Testis (tissue), 2 donors: ENCODE measurements at regions not wholly inside any gene's neighbourhood (a gene's known extent, or its start where the extent isn't known, plus 50 kb on each side); places are given as distances from the start of the nearest gene placed in this dataset.

Source experiments
- DNase-seq: peaks from one replicate; pipeline ENCODE4 v3.0.0-alpha.2; 2019
- H3K27ac ChIP-seq, 2 donors: fragments of 200-600 bp; sonication (generic); one replicate each; pipeline ENCODE4 v1.5.1; 2019
- H3K27me3 ChIP-seq: fragments of 200-600 bp; sonication (generic); one replicate; pipeline ENCODE4 v1.5.1; 2019
- H3K36me3 ChIP-seq: fragments of 200-600 bp; sonication (generic); one replicate; pipeline ENCODE4 v1.5.1; 2017; ENCODE audit warnings: low read depth; ENCODE audit errors: missing control alignments
- H3K4me1 ChIP-seq: fragments of 200-600 bp; sonication (generic); one replicate; pipeline ENCODE4 v1.5.1; 2019
- H3K4me3 ChIP-seq, 2 donors: fragments of 200-600 bp; sonication (generic); one replicate each; pipeline ENCODE4 v1.5.1; 2017 to 2019
- H3K9me3 ChIP-seq: fragments of 200-600 bp; sonication (generic); one replicate; pipeline ENCODE4 v1.5.1; 2017
- POLR2A ChIP-seq: fragments of 450-650 bp; IDR thresholded peaks from one replicate; pipeline ENCODE4 v1.6.1; 2017; ENCODE audit warnings: antibody characterized with exemption, mild to moderate bottlenecking, moderate library complexity
- WGBS, 2 donors: methylation state at CpG; one replicate each; pipeline ENCODE4 v1.1.5; 2018; 5-methylcytosine and 5-hydroxymethylcytosine counted together
- intact Hi-C: fragments of 100-400 bp; cut with DNase I; formaldehyde crosslinking; loops from one replicate; pipeline ENCODE4 v1.15.1; 2023; ENCODE audit warnings: low total_unique reads
- TF ChIP-seq, protein P1 (sequence below), 3 experiments: fragments of 450-650 bp in 2 of 3; fragments of 200-600 bp in 1 of 3; sonication (generic) in 1 of 3; IDR thresholded peaks; one replicate each; pipeline ENCODE4 v1.5.1; 2016 to 2019; ENCODE audit warnings: antibody characterized with exemption in 3 of 3, mild to moderate bottlenecking in 2 of 3, moderate library complexity in 1 of 3

- Histone ChIP-seq H3K27ac (no peak overlapping the region), H3K9me3 (no peaks in the 10 kb centered on the region), H3K4me3 (no peak overlapping the region), H3K4me1 (no peaks in the 10 kb centered on the region), H3K27me3 (no peaks in the 10 kb centered on the region), H3K36me3 (no peaks in the 10 kb centered on the region)
- intact Hi-C loops, result no loop called here
- no peak for DNase-seq
- 71 to 86% methylated on average over 2 of the region's 2 CpGs for WGBS, 2 donors
- TF ChIP-seq, protein P1, sequence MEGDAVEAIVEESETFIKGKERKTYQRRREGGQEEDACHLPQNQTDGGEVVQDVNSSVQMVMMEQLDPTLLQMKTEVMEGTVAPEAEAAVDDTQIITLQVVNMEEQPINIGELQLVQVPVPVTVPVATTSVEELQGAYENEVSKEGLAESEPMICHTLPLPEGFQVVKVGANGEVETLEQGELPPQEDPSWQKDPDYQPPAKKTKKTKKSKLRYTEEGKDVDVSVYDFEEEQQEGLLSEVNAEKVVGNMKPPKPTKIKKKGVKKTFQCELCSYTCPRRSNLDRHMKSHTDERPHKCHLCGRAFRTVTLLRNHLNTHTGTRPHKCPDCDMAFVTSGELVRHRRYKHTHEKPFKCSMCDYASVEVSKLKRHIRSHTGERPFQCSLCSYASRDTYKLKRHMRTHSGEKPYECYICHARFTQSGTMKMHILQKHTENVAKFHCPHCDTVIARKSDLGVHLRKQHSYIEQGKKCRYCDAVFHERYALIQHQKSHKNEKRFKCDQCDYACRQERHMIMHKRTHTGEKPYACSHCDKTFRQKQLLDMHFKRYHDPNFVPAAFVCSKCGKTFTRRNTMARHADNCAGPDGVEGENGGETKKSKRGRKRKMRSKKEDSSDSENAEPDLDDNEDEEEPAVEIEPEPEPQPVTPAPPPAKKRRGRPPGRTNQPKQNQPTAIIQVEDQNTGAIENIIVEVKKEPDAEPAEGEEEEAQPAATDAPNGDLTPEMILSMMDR (IDR thresholded peaks at IDR 0.05), result no peak
- no peak for TF ChIP-seq POLR2A
These were observed 90.4 kb downstream of the NUP35 start for GRCh38 chr2:183214680-183215079.

GRCh38 chr2:183215917-183216316 is 91.7 kb downstream of the NUP35 start:
- H3K27ac ChIP-seq, result no peak overlapping the region
- no peaks in the 10 kb centered on the region for H3K9me3 ChIP-seq
- no peaks in the 10 kb centered on the region for H3K36me3 ChIP-seq
- no peaks in the 10 kb centered on the region for H3K4me1 ChIP-seq
- H3K4me3 ChIP-seq, result no peak overlapping the region
- H3K27me3 ChIP-seq, result no peaks in the 10 kb centered on the region
- TF ChIP-seq POLR2A, result no peak
- TF ChIP-seq, protein P1 (IDR thresholded peaks at IDR 0.05), result no peak
- 0 to 33% methylated on average over 1 of the region's 1 CpG for WGBS, 2 donors
- DNase-seq, result no peak
- intact Hi-C loops, result no loop called here

- Histone ChIP-seq H3K36me3 (no peaks in the 10 kb centered on the region), H3K9me3 (no peaks in the 10 kb centered on the region), H3K27me3 (no peaks in the 10 kb centered on the region), H3K27ac (no peak overlapping the region), H3K4me3 (no peak overlapping the region), H3K4me1 (no peaks in the 10 kb centered on the region)
- 69 to 76% methylated on average over 3 of the region's 3 CpGs for WGBS, 2 donors
- intact Hi-C loops, result no loop called here
- no peak for TF ChIP-seq POLR2A
- TF ChIP-seq, protein P1 (IDR thresholded peaks at IDR 0.05), result no peak
- DNase-seq, result no peak
These were observed 95.6 kb downstream of the NUP35 start for GRCh38 chr2:183219888-183220287.

DNA sequence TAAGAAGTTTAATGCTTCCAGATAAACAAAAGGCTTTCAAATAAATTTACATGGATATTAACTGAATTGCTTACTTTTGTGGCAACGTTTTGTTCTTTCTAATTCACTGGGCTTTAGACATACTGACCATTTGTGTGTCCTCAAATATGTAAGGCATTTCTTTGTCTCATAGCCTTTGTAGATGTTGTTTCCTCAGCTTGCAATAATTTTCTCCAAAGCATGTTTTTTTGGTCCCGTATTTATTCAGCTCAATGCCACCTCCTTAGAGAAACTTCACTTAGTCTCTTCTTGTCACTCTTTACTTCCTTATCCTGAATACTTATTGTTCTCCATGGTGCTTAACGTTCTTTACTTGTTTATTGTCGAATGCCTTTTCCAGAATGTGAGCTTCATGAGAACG is 98.5 kb downstream of the NUP35 start:
- H3K36me3 ChIP-seq, result no peaks in the 10 kb centered on the region
- TF ChIP-seq, protein P1 (IDR thresholded peaks at IDR 0.05), result no peak
- no peak for TF ChIP-seq POLR2A
- H3K27me3 ChIP-seq, result no peaks in the 10 kb centered on the region
- intact Hi-C loops, result no loop called here
- H3K4me3 ChIP-seq, result no peak overlapping the region
- DNase-seq, result no peak
- H3K9me3 ChIP-seq, result no peaks in the 10 kb centered on the region
- WGBS, 2 donors, result 69 to 81% methylated on average over 5 of the region's 5 CpGs
- H3K27ac ChIP-seq, result no peak overlapping the region
- no peaks in the 10 kb centered on the region for H3K4me1 ChIP-seq

GRCh38 chr2:183224948-183225347 is 100.7 kb downstream of the NUP35 start:
- H3K4me1 ChIP-seq, result no peaks in the 10 kb centered on the region
- H3K4me3 ChIP-seq, result no peak overlapping the region
- H3K36me3 ChIP-seq, result no peaks in the 10 kb centered on the region
- H3K27ac ChIP-seq, result no peak overlapping the region
- intact Hi-C loops, result no loop called here
- TF ChIP-seq POLR2A, result no peak
- TF ChIP-seq, protein P1 (IDR thresholded peaks at IDR 0.05), result no peak
- H3K9me3 ChIP-seq, result no peaks in the 10 kb centered on the region
- H3K27me3 ChIP-seq, result no peaks in the 10 kb centered on the region
- no peak for DNase-seq
